NOMO-1 treated with DMSO at 0.1 percent for 48 hours (cell line): ENCODE measurements at regions not wholly inside any gene's neighbourhood (a gene's known extent, or its start where the extent isn't known, plus 50 kb on each side); places are given as distances from the start of the nearest gene placed in this dataset.

Experiments
- DNase-seq: peaks from one replicate; lab custom pipeline; 2025; ENCODE audit not compliant: unreplicated experiment; lab: John Stamatoyannopoulos, UW

DNA sequence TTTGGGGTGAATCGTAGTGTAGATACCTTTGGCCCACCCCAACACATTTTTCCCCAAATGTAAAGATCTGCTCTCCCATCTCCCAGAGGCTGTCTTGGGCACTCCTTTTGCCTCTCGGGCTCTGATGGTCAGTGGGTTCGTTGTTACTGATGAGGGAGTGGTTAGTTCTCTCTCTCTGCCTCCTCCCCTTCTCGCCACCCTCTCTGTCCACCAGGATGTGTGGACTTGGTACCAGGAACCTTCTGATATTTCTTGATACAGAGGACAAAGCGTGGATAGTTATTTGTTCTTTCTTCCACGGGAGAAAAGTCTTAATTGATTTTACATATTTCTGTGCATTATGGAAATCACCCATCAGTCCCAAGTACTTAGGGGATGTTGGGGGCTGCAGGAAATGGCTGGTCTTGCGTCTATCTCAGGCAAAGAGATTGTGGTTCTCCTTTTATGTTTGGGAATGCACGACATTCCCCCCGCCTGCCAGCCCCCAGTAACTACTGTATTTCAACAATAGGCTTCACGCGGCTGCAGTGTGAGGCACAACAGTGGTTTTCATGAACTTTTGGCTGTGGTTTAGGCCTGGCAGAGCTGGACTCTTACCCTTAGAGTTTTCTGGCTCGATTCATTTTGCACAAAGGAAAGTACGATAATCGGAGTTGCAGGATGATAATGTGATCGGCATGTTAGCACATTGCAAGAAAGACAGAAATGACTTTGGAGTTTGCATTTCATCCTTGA, 79.0 kb upstream of the ZNF536 start:
- no peak for DNase-seq

DNA sequence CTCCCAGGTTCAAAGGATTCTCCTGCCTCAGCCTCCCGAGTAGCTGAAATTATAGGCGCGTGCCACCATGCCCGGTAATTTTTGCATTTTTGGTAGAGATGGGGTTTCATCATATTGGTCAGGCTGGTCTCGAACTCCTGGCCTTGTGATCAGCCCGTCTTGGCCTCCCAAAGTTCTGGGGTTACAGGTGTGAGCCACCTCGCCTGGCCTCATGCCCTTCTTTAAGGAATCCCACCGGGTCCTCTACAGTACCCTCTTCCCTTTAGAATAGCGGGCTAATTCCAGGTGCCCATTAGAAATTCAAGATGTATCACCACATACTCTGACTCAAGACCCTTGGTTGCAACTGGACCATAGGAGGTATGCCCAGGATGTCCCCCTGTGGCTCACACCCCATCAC, 74.2 kb upstream of the ZNF536 start:
- no peak for DNase-seq

DNA sequence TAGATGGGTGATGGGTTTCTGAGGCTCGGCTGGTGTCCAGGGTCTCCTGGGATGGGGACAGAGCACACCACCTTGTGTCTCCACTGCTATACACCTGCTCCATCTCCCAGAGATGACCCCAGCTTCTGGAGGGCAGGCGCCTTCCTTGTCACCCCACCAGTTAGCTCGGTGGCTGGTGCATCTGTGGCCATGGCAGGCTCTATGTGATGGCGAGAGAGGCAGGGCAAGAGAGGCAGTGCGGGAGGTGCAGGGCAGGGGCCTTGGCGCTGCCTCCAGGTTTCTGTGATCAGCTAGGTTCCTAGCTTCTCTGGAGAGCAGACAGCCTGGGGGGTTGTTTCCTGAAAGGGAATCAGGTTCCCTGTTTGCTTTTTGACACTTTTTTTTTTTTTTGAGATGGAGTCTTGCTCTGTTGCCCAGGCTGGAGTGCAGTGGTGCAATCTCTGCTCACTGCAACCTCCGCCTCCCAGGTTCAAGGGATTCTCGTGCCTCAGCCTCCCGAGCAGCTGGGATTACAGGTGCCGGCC, 69.0 kb upstream of the ZNF536 start:
- DNase-seq: no peak

DNA sequence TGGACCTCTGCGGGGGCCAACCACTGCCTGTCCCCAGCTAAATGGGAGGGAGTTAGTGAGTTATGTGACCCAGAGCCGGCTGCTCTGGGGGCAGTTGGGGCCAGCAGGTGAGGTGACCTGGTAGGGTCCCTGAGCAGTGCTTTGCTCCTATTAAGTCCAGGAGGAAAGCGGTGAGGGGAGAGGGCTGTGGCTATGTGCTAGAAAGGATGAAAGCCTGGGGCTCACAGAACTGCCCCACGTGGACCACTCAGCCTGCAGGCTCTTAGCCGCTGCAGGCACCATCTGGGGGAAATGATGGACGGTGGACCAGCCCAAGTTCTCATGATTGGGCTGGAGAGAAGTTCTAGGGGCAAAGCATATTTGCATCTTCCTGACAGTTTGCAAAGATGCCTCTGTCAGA, 67.6 kb upstream of the ZNF536 start:
- no peak for DNase-seq

- no peak for DNase-seq
Observed at GRCh38 chr19:30305346-30306060, 66.7 kb upstream of the ZNF536 start.

GRCh38 chr19:30307191-30307974, 64.8 kb upstream of the ZNF536 start:
- DNase-seq: no peak

- no peak for DNase-seq
Observed at GRCh38 chr19:30309176-30309575, 63.0 kb upstream of the ZNF536 start.

DNA sequence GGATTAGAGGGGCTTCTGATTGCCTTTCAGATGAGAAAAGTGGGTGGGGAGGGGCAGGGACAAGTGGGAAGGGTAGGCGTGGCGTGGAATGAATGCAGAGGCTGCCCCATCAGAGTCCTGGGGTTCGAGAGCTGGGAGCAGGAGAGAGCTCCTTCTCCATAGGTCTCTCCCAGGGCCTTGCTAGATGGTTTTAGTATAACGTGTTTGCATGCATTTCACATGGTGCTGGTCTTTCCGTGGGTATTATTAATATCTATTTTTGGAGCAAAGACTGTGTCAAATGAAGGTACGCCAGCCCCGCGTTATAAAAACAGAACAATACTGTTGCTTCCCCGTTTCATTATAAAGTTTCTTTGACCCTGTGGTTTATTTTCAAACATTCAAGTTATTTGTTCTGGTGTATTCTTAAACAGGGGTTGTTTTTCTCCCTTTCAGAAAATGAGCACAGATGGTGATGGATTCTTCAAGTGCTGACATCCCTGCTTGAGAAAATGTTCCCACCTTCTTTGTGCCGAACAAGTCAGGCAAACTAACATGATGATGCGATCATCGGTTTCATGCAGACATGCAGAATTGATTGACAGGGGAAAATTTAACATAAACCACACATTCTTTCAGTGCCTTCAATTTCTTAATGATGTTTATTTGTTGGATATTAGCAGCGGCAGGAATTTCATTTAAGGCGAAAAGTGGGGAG, 62.1 kb upstream of the ZNF536 start:
- DNase-seq: no peak

GRCh38 chr19:30310602-30311263, 61.5 kb upstream of the ZNF536 start:
- DNase-seq: no peak

GRCh38 chr19:30311911-30312310, 60.3 kb upstream of the ZNF536 start:
- no peak for DNase-seq

GRCh38 chr19:30312582-30313352, 59.4 kb upstream of the ZNF536 start:
- DNase-seq: no peak

- no peak for DNase-seq
Observed at GRCh38 chr19:30313353-30313750, 58.8 kb upstream of the ZNF536 start.

GRCh38 chr19:30314056-30314804, 58.0 kb upstream of the ZNF536 start:
- no peak for DNase-seq

DNA sequence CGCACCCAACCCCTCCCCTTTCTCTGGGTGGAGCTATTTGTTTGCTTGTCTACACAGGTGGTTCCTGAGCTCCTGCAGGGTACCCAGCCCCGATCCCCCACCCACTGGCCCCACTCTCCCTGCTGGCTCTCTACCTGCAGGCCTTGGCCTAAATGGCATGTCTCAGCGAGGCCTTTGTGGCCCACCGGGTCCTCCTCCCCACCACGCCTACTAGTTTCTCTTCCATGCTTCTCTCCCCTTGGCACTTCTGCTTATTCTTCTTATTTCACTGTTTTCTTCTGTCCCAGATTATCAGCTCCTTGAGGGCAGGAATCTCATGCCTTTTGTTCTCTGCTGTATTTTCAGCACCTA, 57.4 kb upstream of the ZNF536 start:
- DNase-seq: no peak

GRCh38 chr19:30315159-30315558, 57.0 kb upstream of the ZNF536 start:
- no peak for DNase-seq

GRCh38 chr19:30316000-30316491, 56.1 kb upstream of the ZNF536 start:
- no peak for DNase-seq

GRCh38 chr19:30316560-30317106, 55.6 kb upstream of the ZNF536 start:
- DNase-seq: no peak

- no peak for DNase-seq
Observed at GRCh38 chr19:30317403-30317802, 54.8 kb upstream of the ZNF536 start.

DNA sequence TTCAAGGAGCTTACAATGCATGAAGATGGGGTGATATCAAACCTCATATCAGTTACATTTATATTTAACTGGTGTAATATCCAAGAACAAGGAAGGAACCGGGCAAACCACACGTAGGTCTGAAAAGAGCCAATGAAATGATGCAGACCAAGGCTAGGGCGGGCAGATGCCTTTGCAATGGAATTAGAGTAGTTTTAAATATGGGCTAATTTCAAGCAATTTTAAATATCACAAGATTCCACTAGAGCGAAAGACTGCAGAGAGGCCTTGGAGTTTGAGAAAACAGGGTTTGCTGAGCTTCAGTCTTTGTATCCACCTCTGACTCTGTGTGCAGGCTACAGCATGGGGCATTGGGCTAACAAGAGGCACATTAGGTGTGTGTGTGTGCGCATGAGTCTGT, 53.9 kb upstream of the ZNF536 start:
- no peak for DNase-seq
